Esophagus muscularis mucosa (tissue), 4 donors: ENCODE measurements at regions not wholly inside any gene's neighbourhood (a gene's known extent, or its start where the extent isn't known, plus 50 kb on each side); places are given as distances from the start of the nearest gene placed in this dataset.

Source experiments
- CTCF ChIP-seq, 3 experiments: fragments of 200-600 bp in 2 of 3; fragments of 450-650 bp in 1 of 3; sonication (generic) in 2 of 3; IDR thresholded peaks; one replicate each; pipeline ENCODE4 v1.5.1; 2017 to 2019; ENCODE audit warnings: antibody characterized with exemption in 3 of 3, mild to moderate bottlenecking in 2 of 3, moderate library complexity in 1 of 3
- EP300 ChIP-seq: sonication (generic); formaldehyde crosslinking; IDR thresholded peaks from one replicate; pipeline ENCODE4 v1.6.1; 2017; ENCODE audit warnings: antibody characterized with exemption
- POLR2A ChIP-seq: fragments of 450-650 bp; IDR thresholded peaks from one replicate; pipeline ENCODE4 v1.6.1; 2017; ENCODE audit warnings: antibody characterized with exemption, moderate library complexity, mild to moderate bottlenecking, low read depth
- POLR2AphosphoS5 ChIP-seq, 2 donors: sonication (generic); formaldehyde crosslinking; IDR thresholded peaks; one replicate each; pipeline ENCODE4 v1.6.1; 2017; ENCODE audit warnings: antibody characterized with exemption in 2 of 2

DNA sequence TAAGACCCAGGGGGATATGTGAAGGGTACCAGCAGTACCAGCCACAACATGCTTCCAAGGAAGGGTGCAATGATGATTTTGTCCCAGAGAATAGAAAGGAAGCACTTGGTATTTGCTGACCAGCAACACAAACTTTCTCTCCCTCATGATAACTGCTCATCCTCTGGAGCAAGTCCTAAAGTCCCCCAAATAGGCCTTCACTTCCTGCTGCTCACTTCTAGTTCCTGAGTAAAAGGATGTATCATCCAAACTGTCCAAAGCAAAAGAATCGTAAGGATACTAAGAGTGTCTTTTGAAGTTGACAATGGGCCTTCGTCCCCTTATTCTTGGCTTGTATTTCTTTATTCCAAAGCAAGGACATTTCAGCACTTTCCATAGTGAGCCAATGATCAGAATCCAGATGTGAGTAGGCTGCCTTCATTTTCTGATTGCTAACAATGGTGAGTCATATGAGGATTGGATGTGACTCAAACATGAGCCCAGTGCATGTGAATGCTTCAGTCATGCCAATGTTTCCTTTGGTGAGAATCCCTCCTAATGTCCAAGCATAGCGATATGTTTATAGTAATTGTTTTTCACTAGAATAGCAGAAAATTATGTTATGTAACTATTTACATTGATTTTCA is 243.4 kb upstream of the POU2AF2 start:
- TF ChIP-seq POLR2A (no peak), CTCF (IDR thresholded peaks at IDR 0.05) (no peak), POLR2AphosphoS5 (IDR thresholded peaks at IDR 0.05) (peak in 1 of 2 donors; percentile 42), EP300 (no peak)
